Umbilical cord (tissue), 1 donor: ENCODE measurements at regions not wholly inside any gene's neighbourhood (a gene's known extent, or its start where the extent isn't known, plus 50 kb on each side); places are given as distances from the start of the nearest gene placed in this dataset.

Experiments
- DNase-seq: peaks from one replicate; pipeline ENCODE4 v3.0.0-alpha.2; 2015; ENCODE audit warnings: low spot score

DNA sequence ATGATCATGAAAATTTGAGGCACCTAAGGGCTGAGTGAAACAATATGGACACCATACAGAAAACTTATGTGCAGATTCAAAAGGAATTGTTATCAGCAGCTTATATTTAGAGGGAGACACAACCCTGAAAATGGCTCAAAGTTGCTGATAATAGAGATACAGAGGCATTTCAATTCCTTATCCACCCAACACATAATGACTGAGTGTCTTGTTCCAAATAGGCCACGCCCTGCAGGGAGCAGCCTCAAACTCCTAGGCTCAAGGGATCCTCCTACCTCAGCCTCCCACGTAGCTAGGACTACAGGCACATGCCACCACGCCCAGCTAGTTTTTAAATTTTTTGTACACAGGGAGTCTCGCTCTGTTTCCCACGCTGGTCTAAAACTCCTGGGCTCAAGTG lies 79.0 kb downstream of the LBH start:
- no peak for DNase-seq

GRCh38 chr2:30310955-30311354 lies 79.6 kb downstream of the LBH start:
- DNase-seq: no peak

DNA sequence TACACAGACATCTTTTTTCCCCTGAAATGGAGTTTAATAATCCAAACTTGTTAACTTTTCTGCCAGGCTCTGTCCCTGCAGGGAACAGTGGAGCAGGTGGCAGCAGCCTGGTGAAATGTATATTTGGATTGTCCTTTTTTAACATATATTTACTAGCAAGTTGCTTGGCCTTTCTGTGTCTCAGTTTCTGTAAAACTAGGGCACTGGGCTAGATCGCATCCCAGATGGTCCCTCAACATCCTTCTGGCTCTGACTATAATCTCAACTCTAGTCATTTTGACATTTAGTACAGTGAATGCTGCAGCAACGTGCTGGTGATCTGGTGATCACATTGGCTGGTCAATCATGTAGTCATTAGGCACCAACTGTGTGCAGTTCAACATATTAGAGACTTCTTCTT lies 80.4 kb downstream of the LBH start:
- DNase-seq: no peak

DNA sequence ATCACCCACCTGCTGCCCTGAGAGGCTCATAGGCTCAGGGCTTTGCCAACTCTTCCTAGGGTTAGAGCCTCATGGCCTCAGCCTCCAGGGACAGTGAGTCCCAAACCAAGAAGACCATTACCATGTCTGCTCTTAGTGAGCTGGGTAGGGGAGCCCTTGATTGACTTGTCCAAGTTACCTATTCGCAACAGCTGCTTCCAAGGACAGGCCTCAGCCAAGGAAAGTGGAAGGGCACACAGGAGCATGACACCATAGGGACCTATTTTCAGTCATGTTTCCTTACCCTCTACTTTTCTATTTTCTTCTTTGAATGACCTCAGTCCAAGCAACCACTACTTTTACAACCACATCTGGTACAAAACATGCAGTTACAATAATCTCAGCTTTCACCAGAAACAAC lies 81.6 kb downstream of the LBH start:
- DNase-seq: no peak

- no peak for DNase-seq
Measured at GRCh38 chr2:30314981-30315380, 83.6 kb downstream of the LBH start.

DNA sequence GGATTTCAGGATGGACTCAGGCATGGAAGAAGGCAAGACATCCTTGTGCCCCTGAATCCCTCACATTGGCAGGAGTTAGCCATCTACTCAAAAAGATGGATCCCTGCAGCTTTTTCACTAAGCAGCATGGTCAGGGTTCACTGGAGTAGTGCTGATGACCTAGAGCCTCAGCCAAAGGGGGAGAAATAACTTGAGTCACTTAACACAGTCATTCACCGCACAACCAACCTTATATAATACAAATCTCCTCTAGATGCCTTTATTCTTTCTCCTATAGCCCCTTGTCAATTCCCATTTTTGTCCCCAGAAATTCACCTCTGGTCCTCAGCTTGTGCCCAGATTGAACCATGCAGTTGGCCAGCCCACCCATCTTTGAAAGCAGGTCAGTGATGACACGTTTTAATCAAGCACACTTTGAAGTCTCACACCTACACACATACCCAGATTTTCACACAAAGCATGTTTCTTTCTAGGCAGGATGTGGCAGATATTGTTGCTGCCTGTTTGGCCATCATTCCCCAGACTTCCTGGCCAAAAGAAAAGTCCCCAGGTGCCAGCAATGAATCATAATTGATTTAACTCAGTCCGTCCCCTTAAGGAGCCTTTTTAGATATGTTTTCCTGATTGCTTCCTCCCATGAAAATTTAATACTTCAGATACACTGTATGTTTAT lies 84.2 kb downstream of the LBH start:
- no peak for DNase-seq

GRCh38 chr2:30316408-30316807 lies 85.1 kb downstream of the LBH start:
- no peak for DNase-seq

GRCh38 chr2:30318987-30319782 lies 87.9 kb downstream of the LBH start:
- DNase-seq: no peak

DNA sequence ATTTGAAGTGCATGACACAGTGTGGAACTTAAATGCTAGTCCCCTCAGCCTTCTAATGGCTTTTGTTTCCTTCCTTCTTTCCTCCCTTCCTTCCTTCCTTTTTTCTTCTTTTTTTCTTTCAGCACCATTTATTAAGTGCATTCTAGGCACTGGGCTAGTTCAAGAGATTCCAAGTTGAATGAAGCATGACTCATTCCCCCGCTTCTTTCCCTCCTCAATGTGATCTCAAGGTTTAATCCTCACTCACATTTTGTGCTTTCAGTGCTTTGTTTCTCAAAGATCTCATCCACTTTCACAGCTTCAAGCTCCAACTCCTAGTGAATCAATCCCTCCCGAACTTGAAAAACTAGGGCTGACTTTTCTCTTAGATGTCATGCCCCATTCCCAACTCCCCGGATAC lies 90.1 kb downstream of the LBH start:
- peak; percentile 64 for DNase-seq

DNA sequence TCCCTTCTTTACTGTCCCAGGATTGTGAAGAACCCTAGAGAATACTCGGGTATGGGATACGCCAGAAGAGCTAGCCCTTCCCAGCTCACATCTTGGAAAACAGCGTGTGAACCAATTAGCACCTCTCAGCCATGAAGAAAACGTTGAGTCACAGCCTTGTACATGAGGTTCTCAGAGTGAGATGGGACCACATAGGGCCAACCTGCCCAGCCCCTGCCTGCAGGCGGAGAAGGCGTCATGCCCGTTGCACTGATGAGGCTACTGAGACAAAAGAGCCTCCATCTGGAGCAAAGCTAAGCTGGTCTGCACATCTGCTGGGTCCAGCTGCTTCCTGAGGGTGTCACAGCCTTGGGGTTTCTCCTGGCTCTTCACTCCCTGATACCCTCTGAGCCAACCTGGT lies 92.2 kb downstream of the LBH start:
- no peak for DNase-seq

DNA sequence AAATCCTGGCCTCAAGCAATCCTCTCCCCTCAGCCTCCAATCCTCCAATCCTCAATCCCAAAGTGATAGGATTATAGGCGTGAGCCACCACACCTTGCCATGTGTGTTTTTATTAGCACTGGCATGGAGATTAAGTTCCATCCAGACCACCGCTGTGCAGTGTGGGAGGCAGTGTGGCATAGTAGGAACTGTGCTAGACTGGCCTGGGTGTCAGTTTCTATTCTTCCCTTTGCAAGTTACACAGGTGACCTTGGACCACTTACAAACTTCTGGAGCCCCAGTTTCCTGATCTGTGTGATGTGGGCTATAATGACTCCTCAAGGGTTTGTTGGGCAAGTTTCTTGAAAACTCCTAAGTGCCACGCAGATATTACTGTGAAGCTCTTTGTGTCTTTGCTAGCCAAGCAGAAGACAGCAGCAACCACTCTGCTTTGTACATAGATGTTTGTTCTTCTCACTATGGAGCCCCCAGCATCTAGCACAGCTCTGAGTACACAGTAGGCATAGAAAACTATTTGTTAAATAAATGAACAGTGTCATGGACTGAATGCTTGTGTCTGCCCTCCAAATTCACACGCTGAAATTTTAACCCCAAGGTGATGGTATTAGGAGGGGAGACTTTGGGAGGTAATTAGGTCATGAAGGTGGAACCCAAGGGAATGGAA lies 93.0 kb downstream of the LBH start:
- DNase-seq: no peak

- DNase-seq: no peak
Measured at GRCh38 chr2:30325600-30326328, 94.4 kb downstream of the LBH start.

DNA sequence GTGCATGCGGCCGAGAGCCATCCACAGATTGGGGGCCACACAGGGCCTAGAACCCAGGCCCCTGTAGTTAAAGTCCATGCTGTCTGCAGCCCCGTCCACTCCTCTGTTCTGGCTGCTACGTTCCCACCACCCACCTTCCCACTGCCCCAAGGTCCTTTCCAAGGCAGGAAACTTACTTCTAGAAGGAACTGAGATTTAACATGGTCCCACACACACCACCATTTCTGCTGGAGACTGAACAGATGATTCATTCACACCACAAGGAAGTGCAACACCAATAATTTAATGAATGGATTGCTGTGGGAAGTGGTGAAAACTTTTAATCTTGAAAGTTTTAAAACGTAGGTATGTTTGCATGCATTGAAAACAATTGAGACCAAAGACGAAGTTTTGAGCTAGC lies 95.2 kb downstream of the LBH start:
- DNase-seq: no peak

GRCh38 chr2:30331038-30331437 lies 99.7 kb downstream of the LBH start:
- no peak for DNase-seq

DNA sequence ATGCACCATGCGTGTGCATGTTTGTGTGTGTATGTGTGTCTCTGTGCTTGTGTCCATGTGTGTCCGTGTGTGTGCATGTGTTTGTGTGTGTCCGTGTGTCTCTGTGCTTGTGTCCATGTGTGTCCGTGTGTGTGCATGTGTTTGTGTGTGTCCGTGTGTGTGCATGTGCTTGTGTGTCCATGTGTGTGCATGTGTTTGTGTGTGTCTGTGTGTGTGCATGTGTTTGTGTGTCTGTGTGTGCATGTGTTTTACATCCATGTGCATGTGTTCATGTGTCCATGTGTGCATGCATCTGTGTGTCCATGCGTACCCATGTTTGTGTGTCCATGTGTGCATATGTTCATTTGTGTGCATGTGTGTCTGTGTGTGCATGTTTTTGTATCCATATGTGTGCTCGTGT lies 100.5 kb downstream of the LBH start:
- DNase-seq: no peak

- no peak for DNase-seq
Measured at GRCh38 chr2:30332791-30333453, 101.6 kb downstream of the LBH start.

DNA sequence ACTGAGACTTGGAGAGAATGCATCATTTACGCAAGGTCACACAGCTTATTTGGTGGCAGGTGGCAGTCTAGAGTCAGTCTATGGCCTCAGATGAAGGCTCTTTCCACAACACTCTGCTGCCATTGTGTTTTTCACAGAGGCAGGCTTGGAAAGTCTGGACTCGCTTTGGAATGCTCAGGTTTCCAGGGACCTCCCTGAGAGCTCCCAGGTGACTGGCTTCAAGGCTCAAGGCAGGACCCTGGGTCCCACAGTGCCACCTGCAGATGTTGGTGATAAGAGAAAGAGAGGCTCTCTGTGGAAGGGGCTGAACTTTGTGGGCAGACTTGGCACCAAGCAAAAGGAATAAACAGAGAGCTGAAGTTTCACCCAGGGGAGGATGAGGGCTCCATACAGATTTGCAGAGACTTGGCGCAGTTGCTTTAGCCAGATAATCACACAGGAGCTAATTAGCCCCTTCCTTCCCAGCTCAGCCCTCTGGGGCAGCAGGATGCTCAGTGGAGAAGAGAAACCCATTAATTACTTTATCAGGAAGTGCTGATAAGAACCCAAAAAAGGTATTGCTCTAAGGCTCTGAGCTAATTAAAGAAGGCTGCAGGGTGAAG lies 103.5 kb downstream of the LBH start:
- DNase-seq: no peak

DNA sequence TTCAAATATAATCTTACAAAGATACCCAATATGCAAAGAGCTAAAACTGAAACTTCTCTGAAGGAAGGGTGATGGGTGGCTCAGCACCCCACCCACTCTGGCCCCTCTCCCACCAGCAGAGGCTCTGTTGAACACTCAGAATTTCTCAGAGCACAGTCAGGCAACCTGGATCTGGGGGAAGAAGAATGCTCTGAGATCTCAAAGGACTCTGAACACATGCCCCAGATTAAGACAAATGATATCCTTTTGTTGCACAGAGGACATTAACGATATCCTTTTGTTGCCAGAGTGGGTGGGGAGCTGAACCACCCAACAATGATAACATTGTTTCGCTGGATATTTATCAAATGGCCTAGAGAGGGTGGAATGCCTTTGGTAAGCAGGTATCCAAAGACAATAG lies 104.8 kb downstream of the LBH start:
- no peak for DNase-seq

GRCh38 chr2:30336978-30337841 lies 105.9 kb downstream of the LBH start:
- DNase-seq: no peak

DNA sequence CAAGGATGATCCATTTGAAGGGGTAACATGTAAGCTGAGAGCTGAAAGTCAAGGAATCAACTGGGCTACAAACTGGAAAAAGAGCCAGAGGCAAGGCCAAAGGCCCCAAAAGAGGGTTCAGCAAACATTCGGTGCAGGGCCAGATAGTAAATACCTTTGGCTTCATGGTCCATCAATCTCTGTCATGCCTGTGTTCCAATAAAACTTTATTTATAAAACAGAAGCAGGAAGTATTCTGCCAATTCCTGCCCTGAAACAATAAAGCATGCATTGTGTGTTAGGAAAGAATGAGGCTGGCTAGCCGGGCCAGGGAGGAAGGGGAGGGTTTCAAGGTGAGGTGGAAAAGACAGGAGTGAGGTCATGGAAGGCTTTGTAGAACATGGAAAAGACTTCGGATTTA lies 107.1 kb downstream of the LBH start:
- no peak for DNase-seq
